Lower lobe of right lung (tissue), 2 donors: ENCODE measurements at regions not wholly inside any gene's neighbourhood (a gene's known extent, or its start where the extent isn't known, plus 50 kb on each side); places are given as distances from the start of the nearest gene placed in this dataset.

Experiments used
- ATAC-seq, 2 donors: fragments of 200-7000 bp; cut with Tn5 transposase; one replicate each; pipeline ENCODE4 v1.9.1; 2020 to 2022; ENCODE audit warnings: mild to moderate bottlenecking in 2 of 2, moderate library complexity in 2 of 2
- DNase-seq: peaks from one replicate; pipeline ENCODE4 v3.0.0-alpha.2; 2020
- H3K27ac ChIP-seq: fragments of 200-600 bp; one replicate; pipeline ENCODE4 v1.8.0; 2022
- H3K27me3 ChIP-seq: fragments of 200-600 bp; one replicate; pipeline ENCODE4 v1.8.0; 2022; ENCODE audit warnings: low read depth
- H3K36me3 ChIP-seq: fragments of 200-600 bp; one replicate; pipeline ENCODE4 v1.8.0; 2022; ENCODE audit warnings: mild to moderate bottlenecking
- H3K4me1 ChIP-seq: fragments of 200-600 bp; one replicate; pipeline ENCODE4 v1.8.0; 2022
- H3K4me3 ChIP-seq: fragments of 200-600 bp; one replicate; pipeline ENCODE4 v1.8.0; 2022; ENCODE audit warnings: mild to moderate bottlenecking
- H3K9me3 ChIP-seq: fragments of 200-600 bp; one replicate; pipeline ENCODE4 v1.8.0; 2022
- CTCF ChIP-seq: fragments of 200-600 bp; IDR thresholded peaks from one replicate; pipeline ENCODE4 v1.8.0; 2022; ENCODE audit warnings: antibody characterized with exemption, mild to moderate bottlenecking
- intact Hi-C: fragments of 100-400 bp; cut with DNase I; formaldehyde crosslinking; loops from one replicate; pipeline ENCODE4 v1.11.0; 2022
- donor health status: DM: no; HTN: yes; CAD: no; lungs with severe emphysema.

GRCh38 chr5:3127423-3127911, 376.0 kb upstream of the IRX2 start:
- intact Hi-C loops, result no loop called here
- DNase-seq (no peak), ATAC-seq (no peak)
- Histone ChIP-seq H3K36me3 (no peaks in the 10 kb centered on the region), H3K9me3 (no peaks in the 10 kb centered on the region), H3K4me3 (no peak overlapping the region), H3K27me3 (no peaks in the 10 kb centered on the region), H3K27ac (no peak overlapping the region), H3K4me1 (no peaks in the 10 kb centered on the region)
- no peak for TF ChIP-seq CTCF

GRCh38 chr5:3126639-3127038, 375.2 kb upstream of the IRX2 start:
- Histone ChIP-seq H3K9me3 (no peaks in the 10 kb centered on the region), H3K27ac (no peak overlapping the region), H3K4me3 (no peak overlapping the region), H3K4me1 (no peaks in the 10 kb centered on the region), H3K36me3 (no peaks in the 10 kb centered on the region), H3K27me3 (peaks cover 2% of the 10 kb centered on the region)
- DNase-seq, result no peak
- intact Hi-C loops, result no loop called here
- TF ChIP-seq CTCF, result no peak
- ATAC-seq, result no peak

- intact Hi-C loops, result no loop called here
- TF ChIP-seq CTCF, result no peak
These were observed 372.9 kb upstream of the IRX2 start for GRCh38 chr5:3124410-3124809.

GRCh38 chr5:3123763-3124157, 372.3 kb upstream of the IRX2 start:
- intact Hi-C loops, result no loop called here
- no peaks in the 10 kb centered on the region for H3K4me1 ChIP-seq

More at GRCh38 chr5:3124410-3124809, 372.9 kb upstream of the IRX2 start:
- peaks cover 13% of the 10 kb centered on the region for H3K27me3 ChIP-seq
- no peak overlapping the region for H3K4me3 ChIP-seq
- H3K9me3 ChIP-seq, result no peaks in the 10 kb centered on the region
- no peaks in the 10 kb centered on the region for H3K36me3 ChIP-seq
- H3K4me1 ChIP-seq, result no peaks in the 10 kb centered on the region
- no peak for ATAC-seq
- H3K27ac ChIP-seq, result no peak overlapping the region
- no peak for DNase-seq

GRCh38 chr5:3122985-3123762, 371.7 kb upstream of the IRX2 start:
- no peak overlapping the region for H3K27ac ChIP-seq
- H3K4me3 ChIP-seq, result no peak overlapping the region
- TF ChIP-seq CTCF, result no peak
- DNase-seq, result no peak
- ATAC-seq, result no peak
- H3K36me3 ChIP-seq, result no peaks in the 10 kb centered on the region
- no peaks in the 10 kb centered on the region for H3K4me1 ChIP-seq
- intact Hi-C loops, result no loop called here
- H3K9me3 ChIP-seq, result no peaks in the 10 kb centered on the region
- peaks cover 13% of the 10 kb centered on the region for H3K27me3 ChIP-seq

More at GRCh38 chr5:3123763-3124157, 372.3 kb upstream of the IRX2 start:
- Histone ChIP-seq H3K36me3 (no peaks in the 10 kb centered on the region), H3K27me3 (peaks cover 13% of the 10 kb centered on the region), H3K9me3 (no peaks in the 10 kb centered on the region), H3K27ac (no peak overlapping the region), H3K4me3 (no peak overlapping the region)
- no peak for ATAC-seq
- DNase-seq, result no peak
- TF ChIP-seq CTCF, result no peak
